GM12801 (cell line): ENCODE measurements at regions not wholly inside any gene's neighbourhood (a gene's known extent, or its start where the extent isn't known, plus 50 kb on each side); places are given as distances from the start of the nearest gene placed in this dataset.

Experiments used
- CTCF ChIP-seq: IDR thresholded peaks from one replicate; pipeline ENCODE4 v1.5.1; 2011; ENCODE audit warnings: control low read depth; ENCODE audit not compliant: insufficient read length; ENCODE audit errors: extremely low read depth

- TF ChIP-seq CTCF, result no peak
Measured at GRCh38 chr14:65359503-65359902, 53.0 kb upstream of the FUT8 start.

- TF ChIP-seq CTCF, result no peak
Measured at GRCh38 chr14:65360144-65360784, 52.3 kb upstream of the FUT8 start.

GRCh38 chr14:65361920-65362319 is 50.6 kb upstream of the FUT8 start:
- TF ChIP-seq CTCF, result no peak
